Fibroblast of skin of back (primary cell): ENCODE measurements at regions not wholly inside any gene's neighbourhood (a gene's known extent, or its start where the extent isn't known, plus 50 kb on each side); places are given as distances from the start of the nearest gene placed in this dataset.
A peak's percentile ranks its signal among the peaks of the same experiment; 100 is the strongest.

ENCODE experiments used
- DNase-seq: peaks from one replicate; pipeline ENCODE4 v3.0.0-alpha.2; 2013

DNA sequence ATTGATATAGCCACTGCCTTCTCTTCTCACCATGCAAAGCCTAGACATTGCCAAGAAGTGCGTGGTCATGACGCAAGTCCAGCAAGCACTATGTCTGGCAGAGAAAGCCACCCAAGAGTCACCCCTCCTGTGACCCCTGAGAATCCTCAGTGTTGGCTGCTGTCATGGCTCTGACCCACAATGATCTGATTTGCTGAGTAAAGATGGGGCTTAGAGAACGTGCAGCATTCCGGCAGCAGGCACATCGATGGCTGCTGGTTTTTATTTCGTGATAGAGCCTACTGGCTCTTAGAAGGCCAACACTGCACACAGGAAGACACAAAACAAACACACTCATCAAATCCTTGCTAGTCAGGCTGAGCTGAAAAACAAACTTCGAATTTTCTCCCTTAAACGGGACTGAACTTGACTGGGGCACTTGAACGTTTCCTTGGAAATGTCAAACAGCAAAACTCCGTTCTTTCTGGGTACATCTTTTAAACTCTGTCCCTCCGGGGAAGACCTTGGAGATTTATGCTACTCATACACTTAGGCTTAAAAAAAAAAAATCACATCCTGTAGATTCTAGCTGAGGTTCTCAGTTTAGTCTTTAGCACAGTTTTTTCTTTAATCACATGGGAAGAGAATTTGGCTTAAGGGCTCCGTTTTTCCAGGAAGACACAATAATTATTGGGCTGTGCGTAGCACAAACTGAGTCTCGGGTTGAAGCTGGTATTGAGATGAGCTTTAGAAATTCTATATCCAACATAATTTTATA lies 88.2 kb upstream of the BASP1 start:
- DNase-seq: no peak

DNA sequence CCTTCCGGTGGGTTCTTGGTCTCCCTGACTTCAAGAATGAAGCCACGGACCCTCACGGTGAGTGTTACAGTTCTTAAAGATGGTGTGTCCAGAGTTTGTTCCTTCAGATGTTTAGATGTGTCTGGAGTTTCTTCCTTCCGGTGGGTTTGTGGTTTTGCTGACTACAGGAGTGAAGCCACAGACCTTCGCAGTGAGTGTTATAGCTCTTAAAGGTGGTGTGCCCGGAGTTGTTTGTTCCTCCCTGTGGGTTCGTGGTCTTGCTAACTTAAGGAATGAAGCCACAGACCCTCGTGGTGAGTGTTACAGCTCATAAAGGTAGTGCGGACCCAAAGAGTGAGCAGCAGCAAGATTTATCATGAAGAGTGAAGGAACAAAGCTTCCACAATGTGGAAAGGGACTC lies 87.1 kb upstream of the BASP1 start:
- DNase-seq: peak; percentile 46

DNA sequence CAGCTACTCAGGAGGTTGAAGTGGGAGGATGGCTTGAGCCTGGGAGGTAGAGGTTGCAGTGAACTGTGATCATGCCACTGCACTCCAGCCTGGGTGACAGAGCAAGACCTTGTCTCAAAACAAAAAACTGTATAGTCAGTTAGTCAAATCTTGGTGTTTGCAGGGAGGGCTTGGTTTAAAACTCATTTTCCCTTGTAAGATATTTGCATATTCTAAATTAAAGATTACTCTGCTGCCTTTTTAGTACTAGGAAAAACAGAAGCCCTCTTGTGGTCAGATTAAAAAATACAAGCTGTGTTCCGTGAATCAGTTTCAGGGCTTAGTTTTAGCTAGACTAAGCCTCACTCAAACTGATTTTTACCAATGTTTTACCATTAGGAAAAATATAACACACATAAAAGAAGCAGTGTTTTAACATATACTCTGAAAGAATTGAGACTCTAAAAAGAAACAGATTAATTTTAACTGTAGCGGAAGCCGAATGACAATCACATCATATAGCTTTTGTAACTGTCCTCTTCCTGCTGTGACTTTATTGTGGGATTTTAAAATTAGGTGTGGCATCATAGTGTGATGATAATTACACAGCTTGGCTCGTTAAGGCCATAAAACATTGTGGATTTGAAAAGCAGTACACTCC lies 84.9 kb upstream of the BASP1 start:
- DNase-seq: peak; percentile 50

DNA sequence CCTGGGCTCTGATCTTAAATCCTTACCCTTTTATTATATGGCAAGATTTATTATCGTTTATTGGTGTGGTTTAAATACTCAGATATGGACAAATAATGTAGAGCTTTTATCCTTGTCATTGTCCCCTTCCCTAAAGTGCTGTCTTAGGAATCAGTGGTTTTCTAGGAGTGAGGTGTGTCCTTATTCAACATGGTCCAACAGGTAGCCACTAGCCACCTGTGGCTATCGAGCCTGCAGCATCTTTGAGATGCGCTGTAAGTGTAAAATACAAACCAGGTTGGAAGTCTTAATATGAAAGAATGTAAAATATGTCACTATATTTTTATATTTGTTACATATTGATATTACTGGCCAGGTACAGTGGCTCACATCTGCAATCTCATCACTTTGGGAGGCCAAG lies 82.4 kb upstream of the BASP1 start:
- no peak for DNase-seq

DNA sequence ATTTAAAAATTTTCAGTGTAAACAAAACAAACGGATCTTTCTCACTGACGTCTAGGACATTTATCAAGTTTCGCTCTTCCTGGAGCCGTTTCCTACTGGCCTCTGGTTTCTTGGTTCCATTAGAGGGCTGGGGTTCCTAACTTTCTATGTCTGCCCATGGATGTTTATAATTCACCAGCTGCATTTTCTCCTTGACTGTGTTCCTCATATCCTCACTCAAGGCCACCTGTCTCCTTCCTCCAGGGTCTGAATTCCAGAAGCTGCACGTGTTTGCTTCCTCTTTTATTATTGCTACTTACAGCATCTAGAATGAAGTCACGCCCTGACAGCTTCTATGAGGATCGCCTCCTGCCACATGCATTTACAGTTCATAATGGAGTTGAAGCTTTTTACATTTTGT lies 74.1 kb upstream of the BASP1 start:
- no peak for DNase-seq

DNA sequence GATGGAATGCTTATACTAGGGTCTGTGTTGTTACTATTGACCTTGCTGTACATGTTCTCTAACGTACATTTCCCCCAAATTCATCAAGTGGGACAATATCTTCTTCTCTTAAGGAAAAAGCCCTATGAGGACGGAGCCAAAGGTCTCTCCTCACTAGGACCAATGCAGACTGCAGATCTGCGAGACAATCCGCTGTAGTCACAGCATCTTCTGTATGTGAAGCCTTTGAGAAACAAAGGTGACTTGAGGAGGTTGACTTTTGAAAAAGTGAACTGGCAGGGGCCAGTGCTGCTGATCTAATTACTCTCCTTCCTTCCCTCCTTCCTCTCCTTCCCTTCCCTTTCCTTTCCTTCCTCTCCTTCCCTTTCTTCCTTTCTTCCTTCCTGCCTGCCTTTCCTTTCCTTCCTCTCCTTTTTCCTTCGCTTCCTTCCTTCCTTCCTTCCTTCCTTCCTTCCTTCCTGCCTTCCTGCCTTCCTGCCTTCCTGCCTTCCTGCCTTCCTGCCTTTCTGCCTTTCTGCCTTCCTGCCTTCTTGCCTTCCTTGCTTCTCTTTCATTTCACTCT lies 71.1 kb upstream of the BASP1 start:
- DNase-seq: no peak

DNA sequence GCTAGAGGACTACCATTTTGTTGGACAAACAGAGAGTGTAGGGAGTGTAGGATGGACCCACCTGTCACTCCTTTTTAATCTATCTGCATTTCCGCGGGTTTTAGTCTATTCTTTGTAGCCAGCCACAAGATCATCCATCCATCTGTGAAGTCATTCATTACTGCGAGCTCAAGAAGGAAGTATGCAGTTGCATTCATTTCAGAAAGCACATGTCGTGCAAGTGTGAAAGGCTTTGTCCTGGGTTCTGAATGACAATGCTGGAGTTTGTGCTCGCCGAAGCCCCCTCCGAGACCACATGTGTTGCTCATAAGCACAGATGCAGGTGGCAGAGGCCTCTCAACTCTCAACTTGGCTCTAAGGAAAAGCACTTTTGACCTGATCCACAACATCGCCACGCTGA lies 70.3 kb upstream of the BASP1 start:
- DNase-seq: no peak

DNA sequence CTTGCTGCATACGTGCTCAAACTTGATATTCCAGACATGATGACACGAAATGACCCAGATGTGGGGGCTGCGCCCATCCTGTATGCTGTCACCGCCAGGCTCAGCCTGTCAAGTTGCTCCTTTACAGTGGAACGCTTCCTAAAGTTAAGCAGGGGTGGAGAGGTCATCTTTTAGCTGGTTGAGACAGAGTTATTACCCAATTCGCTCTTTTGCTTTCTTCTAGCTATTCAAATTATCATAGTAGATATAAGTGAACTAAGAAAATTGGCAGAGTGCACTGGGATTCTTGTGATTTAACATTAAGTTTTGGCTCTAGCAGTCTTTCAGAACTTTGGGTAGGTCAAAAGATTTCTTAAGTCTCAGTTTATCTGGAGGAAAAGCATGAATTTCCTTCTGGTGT lies 69.8 kb upstream of the BASP1 start:
- no peak for DNase-seq

DNA sequence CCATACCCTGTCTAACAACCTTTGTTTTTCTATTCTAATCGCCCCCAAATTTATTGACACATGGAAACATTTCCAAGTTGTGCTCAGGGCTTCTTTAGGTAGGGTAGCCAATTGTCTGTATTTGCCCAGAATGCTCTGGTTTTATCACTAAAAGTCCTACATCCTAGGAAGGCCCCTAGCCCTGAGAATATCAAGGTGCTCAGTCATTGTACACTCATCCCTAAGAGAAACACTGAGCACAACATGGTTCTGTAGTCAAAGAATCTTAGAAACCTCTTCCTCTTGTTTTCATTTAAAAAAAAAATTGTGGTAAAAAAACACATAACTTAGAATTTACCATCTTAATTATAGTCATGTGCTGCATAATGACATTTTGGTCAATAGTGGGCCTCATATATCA lies 69.0 kb upstream of the BASP1 start:
- peak; percentile 47 for DNase-seq

DNA sequence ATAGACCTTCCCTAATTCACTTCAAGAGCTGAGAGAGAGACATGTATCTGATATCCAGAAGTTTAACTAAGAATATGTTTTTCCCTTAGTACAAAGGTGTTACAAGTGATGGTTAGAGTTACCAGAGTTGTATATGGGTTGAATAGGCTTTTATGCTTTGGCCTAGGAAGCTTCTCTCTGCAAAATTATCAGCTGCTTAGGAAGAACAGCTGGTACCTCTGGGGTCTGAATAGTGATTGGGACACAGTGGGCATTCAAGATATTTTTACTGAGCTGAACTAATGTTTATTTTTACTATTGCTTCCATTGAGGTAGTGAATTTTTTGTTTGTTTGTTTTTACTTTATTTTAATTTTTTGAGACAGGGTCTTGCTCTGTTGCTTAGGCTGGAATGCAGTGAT lies 67.6 kb upstream of the BASP1 start:
- DNase-seq: no peak

DNA sequence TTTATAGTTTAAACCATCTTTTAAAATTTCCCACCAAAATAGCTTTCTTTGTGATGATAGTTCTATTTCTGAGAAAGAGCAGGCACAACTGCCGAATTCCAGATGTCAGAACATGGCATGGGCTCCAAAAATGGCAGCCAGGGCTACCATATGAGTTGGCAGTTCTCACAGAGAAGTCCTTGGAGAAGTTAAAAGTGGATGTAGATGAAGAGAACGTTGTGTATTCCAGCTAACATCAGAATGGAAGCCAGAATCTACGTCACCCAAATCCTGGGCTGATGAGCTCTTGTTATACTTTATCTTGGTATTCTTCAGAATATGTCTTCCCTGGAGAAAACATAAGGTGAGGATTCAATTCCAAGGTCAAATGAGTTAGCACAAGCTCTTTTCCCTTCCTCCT lies 66.9 kb upstream of the BASP1 start:
- no peak for DNase-seq

DNA sequence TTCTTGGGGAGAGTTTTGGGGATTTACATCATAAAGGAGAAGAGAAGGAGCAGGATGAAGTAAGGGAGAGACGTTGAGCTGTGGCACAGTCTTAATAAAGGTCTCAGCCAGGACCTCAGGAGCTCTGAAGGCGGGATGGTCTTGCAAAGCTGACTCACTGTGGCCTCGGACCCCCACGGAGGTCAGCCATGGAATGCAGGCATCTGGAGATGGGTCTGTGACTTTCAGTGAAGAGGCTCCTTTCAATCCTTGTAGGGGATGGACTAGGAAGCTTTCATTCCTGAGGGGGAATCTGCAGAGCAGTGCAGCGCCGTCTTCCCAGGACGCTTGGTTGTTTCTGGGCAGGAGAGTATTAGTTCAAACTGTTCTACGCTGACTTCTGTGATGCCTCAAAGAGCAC lies 65.7 kb upstream of the BASP1 start:
- peak; percentile 73 for DNase-seq

DNA sequence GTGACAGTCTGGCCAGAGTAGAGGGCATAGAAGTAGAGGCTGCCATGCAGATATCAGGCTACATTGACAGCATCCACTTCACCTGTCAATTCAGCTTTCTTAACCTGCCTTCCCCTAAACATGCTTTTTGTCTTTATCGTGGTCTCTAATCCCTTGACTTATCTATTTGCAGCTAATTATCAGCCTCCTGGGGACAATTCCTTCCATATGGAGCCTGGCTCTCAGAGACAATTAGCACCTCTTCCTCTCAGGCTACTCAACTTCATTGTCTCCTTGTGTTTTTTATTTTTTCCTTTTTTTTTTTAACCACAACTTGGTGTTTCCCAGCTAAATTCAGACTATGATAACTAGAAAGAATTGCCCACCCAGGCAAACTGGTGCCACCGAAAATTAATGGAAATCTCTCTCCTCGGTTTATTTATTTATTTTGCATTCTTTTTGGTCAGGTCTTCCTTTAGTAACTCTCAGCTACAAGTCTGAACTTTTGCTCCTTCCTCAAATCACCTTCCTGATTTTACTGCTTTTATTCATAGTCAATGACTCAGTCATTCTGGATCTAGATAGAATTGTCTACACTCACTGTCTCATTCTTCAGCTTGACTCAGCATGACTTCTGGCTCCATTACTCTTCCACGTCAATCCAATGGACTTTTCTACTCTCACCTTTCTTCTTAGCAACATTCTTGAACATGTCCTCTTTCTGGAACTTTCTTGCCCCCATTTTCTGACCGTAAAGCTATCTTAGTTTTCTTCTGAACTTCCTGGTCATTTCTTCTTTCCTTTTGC lies 63.0 kb upstream of the BASP1 start:
- peak; percentile 73 for DNase-seq

DNA sequence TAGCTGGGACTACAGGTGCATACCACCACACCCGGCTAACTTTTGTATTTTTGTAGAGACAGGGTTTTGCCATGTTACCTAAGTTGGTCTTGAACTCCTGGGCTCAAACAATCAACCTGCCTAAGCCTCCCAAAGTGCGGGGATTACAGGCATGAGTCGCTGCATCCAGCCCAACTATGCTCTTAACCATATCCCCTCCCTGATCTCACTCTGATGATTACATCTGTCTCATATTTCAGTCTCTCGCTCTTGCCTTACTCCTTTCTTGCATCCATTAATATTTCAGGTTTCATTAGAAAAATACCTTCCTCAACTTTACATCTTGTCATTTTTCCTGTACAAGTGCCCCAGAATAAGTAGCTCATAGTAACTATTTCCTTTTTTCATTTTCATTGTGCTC lies 61.0 kb upstream of the BASP1 start:
- peak; percentile 50 for DNase-seq

DNA sequence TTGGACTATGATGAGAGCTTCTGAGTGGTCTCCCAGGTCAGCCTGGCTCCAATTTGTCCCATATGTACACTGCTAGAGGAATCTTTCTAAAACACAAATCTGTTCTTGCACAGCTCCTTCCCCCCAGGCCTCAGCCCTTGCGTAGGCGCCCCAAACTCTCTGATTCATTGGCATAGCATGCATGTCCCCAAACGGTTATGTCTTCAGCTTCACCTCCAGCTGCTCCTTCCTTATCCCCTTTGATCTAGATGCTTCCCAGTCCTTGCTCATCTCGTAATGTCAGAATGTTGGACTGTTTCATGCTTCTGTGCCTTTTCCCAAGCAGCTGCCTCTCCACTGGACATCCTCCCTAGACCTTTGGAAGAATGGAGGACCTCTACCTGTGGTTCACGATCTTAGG lies 60.1 kb upstream of the BASP1 start:
- peak; percentile 46 for DNase-seq

DNA sequence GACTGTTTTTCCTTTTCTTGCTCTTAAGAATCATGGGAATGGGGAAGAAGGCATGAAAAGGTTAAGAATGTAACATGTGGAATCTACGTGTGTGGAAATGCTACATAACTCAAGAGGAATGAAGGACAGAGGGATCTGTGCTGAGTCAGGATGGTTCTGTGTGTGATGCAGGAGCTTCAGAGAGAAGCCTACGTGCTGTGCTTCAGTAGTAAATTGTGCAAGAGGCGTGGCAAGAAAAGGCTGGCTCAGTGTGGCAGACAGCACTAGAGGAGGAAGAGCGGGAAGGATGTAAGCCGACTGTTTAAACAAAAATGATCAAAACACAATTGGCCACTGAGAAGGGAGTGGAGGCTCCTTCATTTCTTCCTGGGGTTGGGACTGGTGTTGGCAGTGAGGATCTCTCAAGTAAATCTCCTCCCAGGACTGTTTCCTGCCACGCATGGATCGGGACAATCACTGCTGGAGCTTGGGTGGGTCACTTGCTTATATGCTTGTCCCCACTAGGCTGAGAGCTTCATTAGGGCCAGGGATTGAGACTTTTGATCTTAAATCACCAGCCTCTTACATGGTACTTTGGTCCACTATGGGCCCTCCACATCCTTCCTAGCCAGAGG lies 59.4 kb upstream of the BASP1 start:
- peak; percentile 93 for DNase-seq

DNA sequence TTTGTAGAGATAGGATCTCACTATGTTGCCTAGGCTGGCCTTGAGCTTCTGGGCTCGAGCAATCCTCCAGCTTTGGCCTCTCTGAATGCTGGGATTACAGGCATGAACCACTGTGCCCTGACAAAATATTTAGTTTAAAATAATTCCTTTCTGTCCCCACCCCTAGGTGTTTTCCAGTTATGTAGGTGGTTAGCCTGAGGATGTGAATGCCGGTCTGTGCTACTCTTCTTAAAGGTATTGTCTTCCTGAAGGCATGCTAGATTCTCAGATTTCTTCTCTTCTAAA lies 56.7 kb upstream of the BASP1 start:
- no peak for DNase-seq

DNA sequence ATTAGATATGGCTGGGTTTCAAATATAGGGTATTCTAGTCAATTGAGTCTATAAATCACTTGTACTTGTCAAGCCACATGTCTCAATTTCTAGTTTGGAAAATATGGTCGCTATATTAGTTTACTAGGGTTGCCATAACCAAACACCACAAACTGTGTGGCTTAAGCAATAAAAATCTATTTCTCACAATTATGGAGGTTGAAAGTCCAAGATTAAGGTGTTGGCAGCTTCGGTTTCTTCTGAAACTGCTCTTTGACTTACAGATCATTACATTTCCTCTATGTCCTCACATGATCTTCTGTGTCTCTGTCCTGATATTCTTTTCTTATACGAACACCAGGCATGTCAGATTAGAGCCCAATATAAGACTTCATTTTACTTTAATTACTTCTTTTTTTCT lies 55.8 kb upstream of the BASP1 start:
- DNase-seq: no peak

DNA sequence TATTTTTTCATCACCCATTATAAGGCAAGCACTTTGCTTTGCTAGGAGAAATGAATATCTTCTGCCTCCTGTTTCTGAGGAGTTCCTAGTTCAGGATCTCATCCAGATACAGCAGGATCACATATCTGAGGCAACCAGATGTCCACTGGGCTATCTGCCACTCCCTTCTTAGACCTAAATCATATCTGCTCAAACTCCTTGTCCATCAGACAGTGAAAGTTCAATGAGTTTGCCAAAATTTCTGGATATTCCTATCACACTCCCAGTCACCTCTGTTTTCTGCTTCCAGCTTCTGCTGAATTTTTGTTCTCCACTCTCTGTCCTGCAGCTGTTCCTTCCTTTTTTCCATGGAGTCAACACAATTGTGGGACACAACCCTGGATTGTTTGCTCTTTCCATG lies 54.2 kb upstream of the BASP1 start:
- DNase-seq: no peak

DNA sequence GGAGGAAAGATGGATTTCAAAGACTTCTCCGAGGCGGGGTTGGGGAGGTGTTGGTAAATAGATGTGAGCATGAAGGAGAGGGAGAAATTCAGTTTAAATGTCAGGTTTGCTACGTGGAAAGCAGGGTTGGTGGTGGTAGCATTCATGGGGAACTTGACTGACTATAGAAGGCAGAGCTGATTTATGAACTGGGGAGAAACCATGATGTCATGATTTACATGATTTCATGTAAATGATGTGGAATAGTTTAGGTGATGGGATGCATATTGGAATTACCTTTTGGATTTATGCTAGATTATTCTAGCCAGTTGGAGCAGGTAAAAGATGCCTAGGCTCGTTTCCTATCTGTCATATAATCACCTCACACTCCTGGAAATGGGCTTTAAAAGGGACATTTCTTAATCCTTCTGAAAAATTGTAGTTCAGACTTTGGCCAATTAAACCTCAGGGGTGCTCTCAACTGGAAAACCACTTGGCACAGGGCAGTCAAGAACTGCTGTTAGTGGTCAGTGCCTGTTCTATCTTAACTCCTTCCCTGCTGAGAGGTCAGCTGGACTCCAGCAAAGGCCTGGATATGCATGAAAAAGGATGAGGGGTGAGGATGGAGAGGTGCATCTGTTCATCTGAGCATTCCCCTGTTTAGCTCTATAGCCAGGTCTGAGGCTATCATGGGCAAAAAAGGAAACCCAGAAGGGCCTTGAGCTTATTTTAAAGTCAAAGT lies 50.1 kb upstream of the BASP1 start:
- DNase-seq: no peak
